ENCODE measurements at regions not wholly inside any gene's neighbourhood (a gene's known extent, or its start where the extent isn't known, plus 50 kb on each side); places are given as distances from the start of the nearest gene placed in this dataset.

DNA sequence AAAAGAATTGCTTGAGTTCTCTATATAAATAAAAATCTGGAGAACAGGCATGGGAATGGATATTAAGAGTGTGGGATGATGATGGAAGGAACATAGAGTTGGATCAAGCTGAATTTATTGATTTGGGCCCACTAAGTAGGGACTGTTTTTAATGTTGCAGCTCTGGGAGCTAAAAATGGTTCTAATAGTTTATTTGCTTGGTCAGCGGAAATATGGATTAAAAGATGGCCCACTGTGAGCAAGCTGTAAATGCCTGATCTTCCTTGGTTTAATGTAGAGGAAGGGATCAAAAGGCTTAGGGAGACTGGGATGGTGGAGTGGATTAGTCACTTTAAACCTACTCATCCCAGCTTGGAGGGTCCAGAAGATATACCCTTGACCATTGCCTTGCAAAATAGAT is 429.4 kb upstream of the NXPH2 start:
- TF ChIP-seq, protein P1, sequence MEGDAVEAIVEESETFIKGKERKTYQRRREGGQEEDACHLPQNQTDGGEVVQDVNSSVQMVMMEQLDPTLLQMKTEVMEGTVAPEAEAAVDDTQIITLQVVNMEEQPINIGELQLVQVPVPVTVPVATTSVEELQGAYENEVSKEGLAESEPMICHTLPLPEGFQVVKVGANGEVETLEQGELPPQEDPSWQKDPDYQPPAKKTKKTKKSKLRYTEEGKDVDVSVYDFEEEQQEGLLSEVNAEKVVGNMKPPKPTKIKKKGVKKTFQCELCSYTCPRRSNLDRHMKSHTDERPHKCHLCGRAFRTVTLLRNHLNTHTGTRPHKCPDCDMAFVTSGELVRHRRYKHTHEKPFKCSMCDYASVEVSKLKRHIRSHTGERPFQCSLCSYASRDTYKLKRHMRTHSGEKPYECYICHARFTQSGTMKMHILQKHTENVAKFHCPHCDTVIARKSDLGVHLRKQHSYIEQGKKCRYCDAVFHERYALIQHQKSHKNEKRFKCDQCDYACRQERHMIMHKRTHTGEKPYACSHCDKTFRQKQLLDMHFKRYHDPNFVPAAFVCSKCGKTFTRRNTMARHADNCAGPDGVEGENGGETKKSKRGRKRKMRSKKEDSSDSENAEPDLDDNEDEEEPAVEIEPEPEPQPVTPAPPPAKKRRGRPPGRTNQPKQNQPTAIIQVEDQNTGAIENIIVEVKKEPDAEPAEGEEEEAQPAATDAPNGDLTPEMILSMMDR (IDR thresholded peaks at IDR 0.05; ENCODE audit: insufficient read depth in 1 of 2, low read depth in 1 of 2, low read length in 1 of 2, severe bottlenecking in 1 of 2, unreplicated experiment in 1 of 2) = no peak
- BruUV-seq (replicated peaks) = no TSS peak
- no peaks in the 10 kb centered on the region for H3K36me3 ChIP-seq (ENCODE audit: control insufficient read depth, insufficient read depth, low read length)
- H3K27ac Mint-ChIP-seq (ENCODE audit: unreplicated experiment) = no peak overlapping the region
- POLR2A ChIA-PET = no interaction called here
- CTCF ChIA-PET = no interaction called here
- H3K4me3 ChIP-seq (ENCODE audit: low read depth, low read length) = no peak overlapping the region
- H3K4me1 Mint-ChIP-seq (ENCODE audit: low read depth, unreplicated experiment) = no peaks in the 10 kb centered on the region
- H3K9me3 Mint-ChIP-seq (ENCODE audit: unreplicated experiment) = no peaks in the 10 kb centered on the region
- no peaks in the 10 kb centered on the region for H3K27me3 ChIP-seq (replicated peaks; ENCODE audit: control insufficient read depth, insufficient read depth, low read length)
- intact Hi-C loops (cut with micrococcal nuclease; ENCODE audit: unreplicated experiment) = no loop called here
- DNase-seq = no peak
- no peaks in the 10 kb centered on the region for H3K36me3 Mint-ChIP-seq (ENCODE audit: insufficient read depth, unreplicated experiment)
- H3K4me1 ChIP-seq = no peaks in the 10 kb centered on the region
- H3K9me3 ChIP-seq = no peaks in the 10 kb centered on the region
- H3K4me3 Mint-ChIP-seq (ENCODE audit: unreplicated experiment) = no peak overlapping the region
- no peaks in the 10 kb centered on the region for H3K27me3 Mint-ChIP-seq (ENCODE audit: insufficient read depth, unreplicated experiment)

DNA sequence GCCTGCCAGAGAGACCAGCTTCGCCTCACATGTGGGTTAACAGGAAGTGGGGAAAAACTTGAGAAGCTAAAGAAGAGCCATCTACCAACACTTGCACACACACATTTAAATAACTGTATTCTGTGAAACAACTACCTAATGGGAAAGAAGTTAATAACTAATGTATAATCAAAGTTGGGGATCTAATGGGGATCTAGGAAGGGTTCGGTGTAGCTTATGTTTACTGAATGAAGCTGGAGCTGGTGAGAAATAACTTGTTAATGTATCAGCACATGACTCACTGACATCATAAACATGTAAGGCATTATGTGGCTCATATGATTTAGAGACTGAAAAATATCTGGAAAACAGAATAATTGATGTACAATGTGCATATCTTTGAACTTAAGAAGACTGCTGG is 421.3 kb upstream of the NXPH2 start:
- ChIA-PET CTCF (no interaction called here), POLR2A (no interaction called here)
- H3K27me3 ChIP-seq (replicated peaks; ENCODE audit: control insufficient read depth, insufficient read depth, low read length) = no peaks in the 10 kb centered on the region
- Mint-ChIP-seq H3K27me3 (ENCODE audit: insufficient read depth, unreplicated experiment) (no peaks in the 10 kb centered on the region), H3K9me3 (ENCODE audit: unreplicated experiment) (no peaks in the 10 kb centered on the region), H3K4me1 (ENCODE audit: low read depth, unreplicated experiment) (no peaks in the 10 kb centered on the region), H3K4me3 (ENCODE audit: unreplicated experiment) (no peak overlapping the region), H3K36me3 (ENCODE audit: insufficient read depth, unreplicated experiment) (no peaks in the 10 kb centered on the region), H3K27ac (ENCODE audit: unreplicated experiment) (no peak overlapping the region)
- DNase-seq = no peak
- intact Hi-C loops (cut with micrococcal nuclease; ENCODE audit: unreplicated experiment) = no loop called here
- TF ChIP-seq, protein P1 (IDR thresholded peaks at IDR 0.05; ENCODE audit: insufficient read depth in 1 of 2, low read depth in 1 of 2, low read length in 1 of 2, severe bottlenecking in 1 of 2, unreplicated experiment in 1 of 2) = no peak
- no peaks in the 10 kb centered on the region for H3K36me3 ChIP-seq (ENCODE audit: control insufficient read depth, insufficient read depth, low read length)
- H3K4me1 ChIP-seq = no peaks in the 10 kb centered on the region
- no peak overlapping the region for H3K4me3 ChIP-seq (ENCODE audit: low read depth, low read length)
- no TSS peak for BruUV-seq (replicated peaks)
- H3K9me3 ChIP-seq = no peaks in the 10 kb centered on the region

DNA sequence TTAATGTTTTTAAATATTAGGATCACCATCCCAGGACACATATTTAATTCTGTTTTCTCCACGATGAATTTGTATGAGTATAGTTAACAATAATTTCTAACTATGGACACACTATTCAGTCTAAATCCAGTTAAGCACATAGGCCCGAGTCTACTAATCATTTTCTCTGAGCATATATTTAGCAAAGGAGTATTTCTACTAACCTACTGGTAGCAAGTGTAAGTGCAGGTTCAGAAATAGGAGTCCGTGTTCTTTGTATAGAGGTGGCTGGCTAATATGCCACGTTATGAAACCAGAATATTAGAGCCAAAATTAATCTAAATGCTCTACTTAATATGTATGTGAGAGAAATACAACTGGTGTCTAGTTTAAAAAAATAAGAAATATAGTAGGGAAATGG is 416.6 kb upstream of the NXPH2 start:
- no peak for DNase-seq

More for the DNA sequence above, 416.6 kb upstream of the NXPH2 start:
- Histone ChIP-seq H3K4me3 (ENCODE audit: low read depth, low read length) (no peak overlapping the region), H3K36me3 (ENCODE audit: control insufficient read depth, insufficient read depth, low read length) (no peaks in the 10 kb centered on the region), H3K4me1 (no peaks in the 10 kb centered on the region), H3K9me3 (no peaks in the 10 kb centered on the region), H3K27me3 (replicated peaks; ENCODE audit: control insufficient read depth, insufficient read depth, low read length) (no peaks in the 10 kb centered on the region)
- no peaks in the 10 kb centered on the region for H3K4me1 Mint-ChIP-seq (ENCODE audit: low read depth, unreplicated experiment)
- TF ChIP-seq, protein P1 (IDR thresholded peaks at IDR 0.05; ENCODE audit: insufficient read depth in 1 of 2, low read depth in 1 of 2, low read length in 1 of 2, severe bottlenecking in 1 of 2, unreplicated experiment in 1 of 2) = no peak
- no TSS peak for BruUV-seq (replicated peaks)
- intact Hi-C loops (cut with micrococcal nuclease; ENCODE audit: unreplicated experiment) = no loop called here
- no peaks in the 10 kb centered on the region for H3K9me3 Mint-ChIP-seq (ENCODE audit: unreplicated experiment)
- no peak overlapping the region for H3K27ac Mint-ChIP-seq (ENCODE audit: unreplicated experiment)
- POLR2A ChIA-PET = no interaction called here
- no peaks in the 10 kb centered on the region for H3K27me3 Mint-ChIP-seq (ENCODE audit: insufficient read depth, unreplicated experiment)
- CTCF ChIA-PET = no interaction called here
- no peak overlapping the region for H3K4me3 Mint-ChIP-seq (ENCODE audit: unreplicated experiment)
- H3K36me3 Mint-ChIP-seq (ENCODE audit: insufficient read depth, unreplicated experiment) = no peaks in the 10 kb centered on the region

Data from Caco-2 (cell line).